HG02623 (cell line): ENCODE measurements at regions not wholly inside any gene's neighbourhood (a gene's known extent, or its start where the extent isn't known, plus 50 kb on each side); places are given as distances from the start of the nearest gene placed in this dataset.

Source experiments
- ATAC-seq: cut with Tn5 transposase; IDR thresholded peaks from one replicate; pipeline ENCODE4 v1.9.1; 2021; ENCODE audit warnings: moderate library complexity; ENCODE audit not compliant: unreplicated experiment

- no peak for ATAC-seq
Measured at GRCh38 chr1:219993554-219994433, 52.5 kb downstream of the EPRS1 start.

GRCh38 chr1:219991919-219992318 is 54.4 kb downstream of the EPRS1 start:
- no peak for ATAC-seq

GRCh38 chr1:219991511-219991810 is 54.8 kb downstream of the EPRS1 start:
- ATAC-seq = no peak

- ATAC-seq = no peak
Measured at GRCh38 chr1:219990782-219991510, 55.4 kb downstream of the EPRS1 start.

- ATAC-seq = no peak
Measured at GRCh38 chr1:219989766-219990165, 56.5 kb downstream of the EPRS1 start.

GRCh38 chr1:219988818-219989217 is 57.5 kb downstream of the EPRS1 start:
- ATAC-seq = no peak

- ATAC-seq = peak; percentile 67
Measured at GRCh38 chr1:219988387-219988786, 57.9 kb downstream of the EPRS1 start.

- ATAC-seq = no peak
Measured at GRCh38 chr1:219987325-219987724, 59.0 kb upstream of the SLC30A10 start.

GRCh38 chr1:219985169-219985568 is 56.8 kb upstream of the SLC30A10 start:
- ATAC-seq = peak; percentile 36
